ENCODE measurements at regions not wholly inside any gene's neighbourhood (a gene's known extent, or its start where the extent isn't known, plus 50 kb on each side); places are given as distances from the start of the nearest gene placed in this dataset.

DNA sequence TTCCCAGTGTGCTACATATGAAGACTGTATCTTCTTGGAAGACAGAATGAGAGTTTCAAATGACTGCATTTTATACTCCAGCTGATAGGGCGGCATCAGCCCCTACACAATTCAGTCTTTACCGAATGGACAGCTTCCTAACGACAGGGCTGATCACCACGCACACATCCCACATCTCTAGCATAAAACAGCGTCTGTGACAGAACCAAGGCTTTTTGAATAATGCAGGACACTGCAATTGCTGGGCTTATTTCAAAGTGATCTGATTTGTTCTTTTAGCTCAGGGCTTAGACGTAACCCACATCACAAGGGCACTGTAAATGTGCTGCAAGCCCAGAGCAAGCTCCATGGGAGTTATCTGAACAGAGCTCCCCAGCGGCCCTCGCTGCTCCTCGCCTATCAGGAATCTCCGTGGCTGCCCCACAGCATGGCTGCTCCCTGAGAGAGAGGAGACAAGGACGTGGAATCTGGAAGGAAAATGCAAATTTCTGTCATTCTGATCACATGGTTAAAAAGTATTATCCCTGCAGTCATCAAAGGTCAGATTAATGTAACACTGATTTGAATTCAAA is 158.5 kb upstream of the ALKAL2 start:
- ATAC-seq: no peak
- no peak overlapping the region for H3K4me2 ChIP-seq (ENCODE audit: control insufficient read depth, insufficient read depth)
- no peaks in the 10 kb centered on the region for H4K20me1 ChIP-seq (ENCODE audit: control insufficient read depth, insufficient read depth)

GRCh38 chr2:445896-446295 is 158.0 kb upstream of the ALKAL2 start:
- ChIA-PET POLR2A (no interaction called here), SMC1A (ENCODE audit: uncharacterized antibody, unreplicated experiment) (no interaction called here), CTCF (no interaction called here), RAD21 (ENCODE audit: unreplicated experiment) (no interaction called here)
- no peak for DNase-seq (ENCODE audit: low read depth, low spot score)
- Histone ChIP-seq H3K4me3 (no peak overlapping the region), H3K36me3 (ENCODE audit: control insufficient read depth in 2 of 2, insufficient read depth in 2 of 2, low read length in 1 of 2) (no peaks in the 10 kb centered on the region), H4K20me1 (ENCODE audit: control insufficient read depth, insufficient read depth) (no peaks in the 10 kb centered on the region), H3K27ac (ENCODE audit: control insufficient read depth, insufficient read depth) (no peak overlapping the region), H3K4me1 (ENCODE audit: control insufficient read depth, insufficient read depth, low read length) (no peaks in the 10 kb centered on the region), H3K4me2 (ENCODE audit: control insufficient read depth, insufficient read depth) (no peak overlapping the region), H3K79me2 (ENCODE audit: control insufficient read depth, insufficient read depth, low read length) (no peaks in the 10 kb centered on the region), H3K27me3 (replicated peaks in 1 of 2; ENCODE audit: control insufficient read depth in 2 of 2, insufficient read depth in 2 of 2, low read length in 1 of 2) (no peaks in the 10 kb centered on the region; a peak in 1 of 4 replicates), H2AFZ (ENCODE audit: control insufficient read depth, low read depth, low read length) (no peak overlapping the region), H3K9ac (ENCODE audit: control insufficient read depth, insufficient read depth, low read length) (no peak overlapping the region), H3K9me3 (replicated peaks; ENCODE audit: control insufficient read depth, insufficient read depth, low read length) (no peaks in the 10 kb centered on the region)
- in situ Hi-C loops (cut with MboI): no loop called here
- FAIRE-seq: no peak
- intact Hi-C loops (cut with micrococcal nuclease; ENCODE audit: unreplicated experiment): no loop called here
- no peak for TF ChIP-seq CHD1 (IDR thresholded peaks at IDR 0.05; ENCODE audit: low read depth, low read length)
- TF ChIP-seq, protein P1, sequence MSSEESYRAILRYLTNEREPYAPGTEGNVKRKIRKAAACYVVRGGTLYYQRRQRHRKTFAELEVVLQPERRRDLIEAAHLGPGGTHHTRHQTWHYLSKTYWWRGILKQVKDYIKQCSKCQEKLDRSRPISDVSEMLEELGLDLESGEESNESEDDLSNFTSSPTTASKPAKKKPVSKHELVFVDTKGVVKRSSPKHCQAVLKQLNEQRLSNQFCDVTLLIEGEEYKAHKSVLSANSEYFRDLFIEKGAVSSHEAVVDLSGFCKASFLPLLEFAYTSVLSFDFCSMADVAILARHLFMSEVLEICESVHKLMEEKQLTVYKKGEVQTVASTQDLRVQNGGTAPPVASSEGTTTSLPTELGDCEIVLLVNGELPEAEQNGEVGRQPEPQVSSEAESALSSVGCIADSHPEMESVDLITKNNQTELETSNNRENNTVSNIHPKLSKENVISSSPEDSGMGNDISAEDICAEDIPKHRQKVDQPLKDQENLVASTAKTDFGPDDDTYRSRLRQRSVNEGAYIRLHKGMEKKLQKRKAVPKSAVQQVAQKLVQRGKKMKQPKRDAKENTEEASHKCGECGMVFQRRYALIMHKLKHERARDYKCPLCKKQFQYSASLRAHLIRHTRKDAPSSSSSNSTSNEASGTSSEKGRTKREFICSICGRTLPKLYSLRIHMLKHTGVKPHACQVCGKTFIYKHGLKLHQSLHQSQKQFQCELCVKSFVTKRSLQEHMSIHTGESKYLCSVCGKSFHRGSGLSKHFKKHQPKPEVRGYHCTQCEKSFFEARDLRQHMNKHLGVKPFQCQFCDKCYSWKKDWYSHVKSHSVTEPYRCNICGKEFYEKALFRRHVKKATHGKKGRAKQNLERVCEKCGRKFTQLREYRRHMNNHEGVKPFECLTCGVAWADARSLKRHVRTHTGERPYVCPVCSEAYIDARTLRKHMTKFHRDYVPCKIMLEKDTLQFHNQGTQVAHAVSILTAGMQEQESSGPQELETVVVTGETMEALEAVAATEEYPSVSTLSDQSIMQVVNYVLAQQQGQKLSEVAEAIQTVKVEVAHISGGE (CRISPR knock-in tag; IDR thresholded peaks at IDR 0.05): no peak
- TF ChIP-seq HDAC6 (IDR thresholded peaks at IDR 0.05; ENCODE audit: unreplicated experiment): no peak
- TF ChIP-seq ZNF207 (IDR thresholded peaks at IDR 0.05; ENCODE audit: borderline replicate concordance): no peak
- TF ChIP-seq RAD21 (IDR thresholded peaks at IDR 0.05; ENCODE audit: insufficient read depth, low read depth, low read length): no peak
- BruUV-seq (replicated peaks): no TSS peak
- 61% methylated on average over 6 of the region's 6 CpGs for WGBS (ENCODE audit: insufficient coverage, insufficient replicate concordance, low lambda C conversion rate, missing lambda C conversion rate)
- ATAC-seq: no peak

More for the DNA sequence above, 158.5 kb upstream of the ALKAL2 start:
- H3K4me3 ChIP-seq: no peak overlapping the region
- intact Hi-C loops (cut with micrococcal nuclease; ENCODE audit: unreplicated experiment): no loop called here
- TF ChIP-seq EGR1 (IDR thresholded peaks at IDR 0.05; ENCODE audit: borderline replicate concordance in 1 of 2, low read depth in 2 of 2, low read length in 2 of 2) (no peak), POLR2AphosphoS5 (IDR thresholded peaks at IDR 0.05; ENCODE audit: low read length) (no peak), HDGF (IDR thresholded peaks at IDR 0.05) (no peak), ZNF622 (IDR thresholded peaks at IDR 0.05) (no peak)
- H2AFZ ChIP-seq (ENCODE audit: control insufficient read depth, low read depth, low read length): no peak overlapping the region
- ChIA-PET CTCF (no interaction called here), RAD21 (ENCODE audit: unreplicated experiment) (no interaction called here), SMC1A (ENCODE audit: uncharacterized antibody, unreplicated experiment) (no interaction called here), POLR2A (no interaction called here)
- BruUV-seq (replicated peaks): no TSS peak
- H3K9me3 ChIP-seq (replicated peaks; ENCODE audit: control insufficient read depth, insufficient read depth, low read length): no peaks in the 10 kb centered on the region
- in situ Hi-C loops (cut with MboI): no loop called here
- no peak for FAIRE-seq
- no peaks in the 10 kb centered on the region for H3K4me1 ChIP-seq (ENCODE audit: control insufficient read depth, insufficient read depth, low read length)
- no peak overlapping the region for H3K9ac ChIP-seq (ENCODE audit: control insufficient read depth, insufficient read depth, low read length)
- no peak for DNase-seq (ENCODE audit: low read depth, low spot score)
- H3K36me3 ChIP-seq (ENCODE audit: control insufficient read depth in 2 of 2, insufficient read depth in 2 of 2, low read length in 1 of 2): no peaks in the 10 kb centered on the region
- H3K79me2 ChIP-seq (ENCODE audit: control insufficient read depth, insufficient read depth, low read length): no peaks in the 10 kb centered on the region
- H3K27me3 ChIP-seq (replicated peaks in 1 of 2; ENCODE audit: control insufficient read depth in 2 of 2, insufficient read depth in 2 of 2, low read length in 1 of 2): no peaks in the 10 kb centered on the region; a peak in 1 of 4 replicates
- WGBS (ENCODE audit: insufficient coverage, insufficient replicate concordance, low lambda C conversion rate, missing lambda C conversion rate): 36% methylated on average over 11 of the region's 11 CpGs
- no peak overlapping the region for H3K27ac ChIP-seq (ENCODE audit: control insufficient read depth, insufficient read depth)

All from GM12878 (cell line).